Lower leg skin (tissue), 3 donors: ENCODE measurements at regions not wholly inside any gene's neighbourhood (a gene's known extent, or its start where the extent isn't known, plus 50 kb on each side); places are given as distances from the start of the nearest gene placed in this dataset.

Experiments
- POLR2A ChIP-seq, 2 donors: fragments of 450-650 bp; IDR thresholded peaks; one replicate each; pipeline ENCODE4 v1.6.1; 2016 to 2017; ENCODE audit warnings: antibody characterized with exemption in 2 of 2, mild to moderate bottlenecking in 1 of 2, moderate library complexity in 1 of 2
- TF ChIP-seq, protein P1 (sequence below), 3 donors: fragments of 450-650 bp; IDR thresholded peaks; one replicate each; pipeline ENCODE4 v1.5.1; 2016; ENCODE audit warnings: antibody characterized with exemption in 3 of 3, mild to moderate bottlenecking in 3 of 3, moderate library complexity in 2 of 3

GRCh38 chr6:37081042-37081607 lies 75.7 kb downstream of the FGD2 start:
- TF ChIP-seq, protein P1, sequence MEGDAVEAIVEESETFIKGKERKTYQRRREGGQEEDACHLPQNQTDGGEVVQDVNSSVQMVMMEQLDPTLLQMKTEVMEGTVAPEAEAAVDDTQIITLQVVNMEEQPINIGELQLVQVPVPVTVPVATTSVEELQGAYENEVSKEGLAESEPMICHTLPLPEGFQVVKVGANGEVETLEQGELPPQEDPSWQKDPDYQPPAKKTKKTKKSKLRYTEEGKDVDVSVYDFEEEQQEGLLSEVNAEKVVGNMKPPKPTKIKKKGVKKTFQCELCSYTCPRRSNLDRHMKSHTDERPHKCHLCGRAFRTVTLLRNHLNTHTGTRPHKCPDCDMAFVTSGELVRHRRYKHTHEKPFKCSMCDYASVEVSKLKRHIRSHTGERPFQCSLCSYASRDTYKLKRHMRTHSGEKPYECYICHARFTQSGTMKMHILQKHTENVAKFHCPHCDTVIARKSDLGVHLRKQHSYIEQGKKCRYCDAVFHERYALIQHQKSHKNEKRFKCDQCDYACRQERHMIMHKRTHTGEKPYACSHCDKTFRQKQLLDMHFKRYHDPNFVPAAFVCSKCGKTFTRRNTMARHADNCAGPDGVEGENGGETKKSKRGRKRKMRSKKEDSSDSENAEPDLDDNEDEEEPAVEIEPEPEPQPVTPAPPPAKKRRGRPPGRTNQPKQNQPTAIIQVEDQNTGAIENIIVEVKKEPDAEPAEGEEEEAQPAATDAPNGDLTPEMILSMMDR (IDR thresholded peaks at IDR 0.05) = no peak
- no peak for TF ChIP-seq POLR2A (IDR thresholded peaks at IDR 0.05)
